GM18498 (cell line): ENCODE measurements at regions not wholly inside any gene's neighbourhood (a gene's known extent, or its start where the extent isn't known, plus 50 kb on each side); places are given as distances from the start of the nearest gene placed in this dataset.

Experiments used
- ATAC-seq: cut with Tn5 transposase; IDR thresholded peaks from one replicate; pipeline ENCODE4 v1.9.1; 2021; ENCODE audit warnings: mild to moderate bottlenecking, moderate library complexity; ENCODE audit not compliant: unreplicated experiment

- no peak for ATAC-seq
Measured at GRCh38 chr1:216785221-216785620, 62.0 kb upstream of the ESRRG start.

- no peak for ATAC-seq
Measured at GRCh38 chr1:216779686-216780085, 56.5 kb upstream of the ESRRG start.

- no peak for ATAC-seq
Measured at GRCh38 chr1:216778737-216779136, 55.5 kb upstream of the ESRRG start.

GRCh38 chr1:216777148-216777547 is 53.9 kb upstream of the ESRRG start:
- no peak for ATAC-seq
